Mammary epithelial cell (primary cell): ENCODE measurements at regions not wholly inside any gene's neighbourhood (a gene's known extent, or its start where the extent isn't known, plus 50 kb on each side); places are given as distances from the start of the nearest gene placed in this dataset.

Experiments used
- CTCF ChIP-seq, 2 donors: IDR thresholded peaks in 1 of 2; conservative IDR thresholded peaks in 1 of 2; 2 replicates each; pipeline ENCODE4 v1.5.1; 2011 to 2012; ENCODE audit warnings: inconsistent platforms in 2 of 2, low read length in 2 of 2, mild to moderate bottlenecking in 2 of 2, control low read depth in 1 of 2, low read depth in 1 of 2; ENCODE audit not compliant: insufficient read depth in 1 of 2; ENCODE audit errors: extremely low read depth in 1 of 2
- EZH2 ChIP-seq: IDR thresholded peaks from 2 replicates; pipeline ENCODE4 v1.6.1; 2012; ENCODE audit warnings: low read length, inconsistent platforms, borderline replicate concordance

GRCh38 chr12:54759751-54760150 lies 94.6 kb upstream of the MUCL1 start:
- TF ChIP-seq CTCF (conservative IDR thresholded peaks at IDR 0.05 in 1 of 2, IDR thresholded peaks at IDR 0.05 in 1 of 2; ENCODE audit: extremely low read depth in 1 of 2, insufficient read depth in 1 of 2, low read depth in 1 of 2, low read length in 2 of 2) = peak; percentile 43 to 70
- no peak for TF ChIP-seq EZH2
